ENCODE measurements at regions not wholly inside any gene's neighbourhood (a gene's known extent, or its start where the extent isn't known, plus 50 kb on each side); places are given as distances from the start of the nearest gene placed in this dataset.

- H3K4me1 ChIP-seq (ENCODE audit: insufficient read depth, low read length) = no peaks in the 10 kb centered on the region
- CTCF ChIA-PET (ENCODE audit: partially characterized antibody) = no interaction called here
- intact Hi-C loops (cut with micrococcal nuclease) = no loop called here
- DNase-seq = no peak
- H3K4me3 Mint-ChIP-seq = no peak overlapping the region
- peaks cover 0 to 6% of the 10 kb centered on the region in 2 donors for H3K27me3 Mint-ChIP-seq
- H3K27ac ChIP-seq (ENCODE audit: low read depth, low read length) = no peak overlapping the region
- no peaks in the 10 kb centered on the region for H3K4me1 Mint-ChIP-seq
- H3K9me3 Mint-ChIP-seq = peaks cover 0 to 2% (median 0%) of the 10 kb centered on the region in 8 donors
- no peaks in the 10 kb centered on the region for H3K9me3 ChIP-seq (ENCODE audit: control insufficient read depth in 1 of 2, low read length in 2 of 2)
- no peak overlapping the region for H3K4me3 ChIP-seq (ENCODE audit: low read length in 2 of 2)
- no peaks in the 10 kb centered on the region for H3K36me3 Mint-ChIP-seq
- no peak overlapping the region for H3K27ac Mint-ChIP-seq
- POLR2A ChIA-PET (ENCODE audit: partially characterized antibody) = no interaction called here
- no peaks in the 10 kb centered on the region for H3K27me3 ChIP-seq (ENCODE audit: insufficient read depth, low read length)
- H3K36me3 ChIP-seq (ENCODE audit: insufficient read depth, low read length) = no peaks in the 10 kb centered on the region
Observed at GRCh38 chr5:168064933-168065622, 226.4 kb upstream of the WWC1 start.

- Mint-ChIP-seq H3K9me3 (peaks cover 0 to 2% (median 0%) of the 10 kb centered on the region in 8 donors), H3K36me3 (no peaks in the 10 kb centered on the region), H3K27me3 (peaks cover 0 to 6% of the 10 kb centered on the region in 2 donors), H3K27ac (no peak overlapping the region), H3K4me3 (no peak overlapping the region), H3K4me1 (no peaks in the 10 kb centered on the region)
- Histone ChIP-seq H3K36me3 (ENCODE audit: insufficient read depth, low read length) (no peaks in the 10 kb centered on the region), H3K4me1 (ENCODE audit: insufficient read depth, low read length) (no peaks in the 10 kb centered on the region), H3K4me3 (ENCODE audit: low read length in 2 of 2) (no peak overlapping the region), H3K27ac (ENCODE audit: low read depth, low read length) (no peak overlapping the region), H3K27me3 (ENCODE audit: insufficient read depth, low read length) (no peaks in the 10 kb centered on the region), H3K9me3 (ENCODE audit: control insufficient read depth in 1 of 2, low read length in 2 of 2) (no peaks in the 10 kb centered on the region)
- CTCF ChIA-PET (ENCODE audit: partially characterized antibody) = no interaction called here
- POLR2A ChIA-PET (ENCODE audit: partially characterized antibody) = no interaction called here
- DNase-seq = no peak
- intact Hi-C loops (cut with micrococcal nuclease) = no loop called here
Observed at GRCh38 chr5:168066536-168067208, 224.8 kb upstream of the WWC1 start.

- Mint-ChIP-seq H3K27ac (peak overlapping the region in 1 of 7 donors; percentile 53), H3K27me3 (peaks cover 0 to 2% of the 10 kb centered on the region in 2 donors), H3K4me3 (no peak overlapping the region), H3K9me3 (no peaks in the 10 kb centered on the region), H3K4me1 (no peaks in the 10 kb centered on the region), H3K36me3 (no peaks in the 10 kb centered on the region)
- Histone ChIP-seq H3K9me3 (ENCODE audit: control insufficient read depth in 1 of 2, low read length in 2 of 2) (no peaks in the 10 kb centered on the region), H3K4me1 (ENCODE audit: insufficient read depth, low read length) (no peaks in the 10 kb centered on the region), H3K4me3 (ENCODE audit: low read length in 2 of 2) (no peak overlapping the region), H3K36me3 (ENCODE audit: insufficient read depth, low read length) (no peaks in the 10 kb centered on the region), H3K27me3 (ENCODE audit: insufficient read depth, low read length) (no peaks in the 10 kb centered on the region), H3K27ac (ENCODE audit: low read depth, low read length) (no peak overlapping the region)
- intact Hi-C loops (cut with micrococcal nuclease) = no loop called here
- POLR2A ChIA-PET (ENCODE audit: partially characterized antibody) = no interaction called here
- CTCF ChIA-PET (ENCODE audit: partially characterized antibody) = no interaction called here
- DNase-seq = no peak
Observed at GRCh38 chr5:168070761-168071160, 220.7 kb upstream of the WWC1 start.

GRCh38 chr5:168072665-168073064 lies 218.8 kb upstream of the WWC1 start:
- intact Hi-C loops (cut with micrococcal nuclease) = no loop called here
- ChIA-PET CTCF (ENCODE audit: partially characterized antibody) (no interaction called here), POLR2A (ENCODE audit: partially characterized antibody) (no interaction called here)
- Histone ChIP-seq H3K4me1 (ENCODE audit: insufficient read depth, low read length) (no peaks in the 10 kb centered on the region), H3K36me3 (ENCODE audit: insufficient read depth, low read length) (no peaks in the 10 kb centered on the region), H3K27ac (ENCODE audit: low read depth, low read length) (no peak overlapping the region), H3K4me3 (ENCODE audit: low read length in 2 of 2) (no peak overlapping the region), H3K9me3 (ENCODE audit: control insufficient read depth in 1 of 2, low read length in 2 of 2) (no peaks in the 10 kb centered on the region), H3K27me3 (ENCODE audit: insufficient read depth, low read length) (no peaks in the 10 kb centered on the region)
- Mint-ChIP-seq H3K27ac (no peak overlapping the region), H3K4me1 (no peaks in the 10 kb centered on the region), H3K4me3 (no peak overlapping the region), H3K9me3 (peaks cover 0 to 2% (median 0%) of the 10 kb centered on the region in 8 donors), H3K36me3 (no peaks in the 10 kb centered on the region), H3K27me3 (peaks cover 0 to 2% of the 10 kb centered on the region in 2 donors)
- DNase-seq = no peak

- no peak for DNase-seq
- ChIA-PET CTCF (ENCODE audit: partially characterized antibody) (no interaction called here), POLR2A (ENCODE audit: partially characterized antibody) (no interaction called here)
- Mint-ChIP-seq H3K4me1 (no peaks in the 10 kb centered on the region), H3K4me3 (no peak overlapping the region), H3K27me3 (peaks cover 0 to 2% of the 10 kb centered on the region in 2 donors), H3K9me3 (peaks cover 0 to 2% (median 0%) of the 10 kb centered on the region in 8 donors), H3K27ac (no peak overlapping the region), H3K36me3 (no peaks in the 10 kb centered on the region)
- Histone ChIP-seq H3K27ac (ENCODE audit: low read depth, low read length) (no peak overlapping the region), H3K9me3 (ENCODE audit: control insufficient read depth in 1 of 2, low read length in 2 of 2) (no peaks in the 10 kb centered on the region), H3K4me1 (ENCODE audit: insufficient read depth, low read length) (no peaks in the 10 kb centered on the region), H3K36me3 (ENCODE audit: insufficient read depth, low read length) (no peaks in the 10 kb centered on the region), H3K27me3 (ENCODE audit: insufficient read depth, low read length) (no peaks in the 10 kb centered on the region), H3K4me3 (ENCODE audit: low read length in 2 of 2) (no peak overlapping the region)
- intact Hi-C loops (cut with micrococcal nuclease) = no loop called here
Observed at GRCh38 chr5:168073311-168073710, 218.1 kb upstream of the WWC1 start.

- DNase-seq = no peak
- Mint-ChIP-seq H3K9me3 (peaks cover 0 to 4% (median 0%) of the 10 kb centered on the region in 8 donors), H3K27me3 (peaks cover 0 to 2% of the 10 kb centered on the region in 2 donors), H3K4me3 (no peak overlapping the region), H3K27ac (peak overlapping the region in 1 of 7 donors; percentile 7), H3K36me3 (no peaks in the 10 kb centered on the region), H3K4me1 (no peaks in the 10 kb centered on the region)
- no peaks in the 10 kb centered on the region for H3K9me3 ChIP-seq (ENCODE audit: control insufficient read depth in 1 of 2, low read length in 2 of 2)
- no peak overlapping the region for H3K27ac ChIP-seq (ENCODE audit: low read depth, low read length)
- no peaks in the 10 kb centered on the region for H3K4me1 ChIP-seq (ENCODE audit: insufficient read depth, low read length)
- no peak overlapping the region for H3K4me3 ChIP-seq (ENCODE audit: low read length in 2 of 2)
- H3K27me3 ChIP-seq (ENCODE audit: insufficient read depth, low read length) = no peaks in the 10 kb centered on the region
- intact Hi-C loops (cut with micrococcal nuclease) = no loop called here
- POLR2A ChIA-PET (ENCODE audit: partially characterized antibody) = no interaction called here
- H3K36me3 ChIP-seq (ENCODE audit: insufficient read depth, low read length) = no peaks in the 10 kb centered on the region
- CTCF ChIA-PET (ENCODE audit: partially characterized antibody) = no interaction called here
Observed at GRCh38 chr5:168073991-168074800, 217.2 kb upstream of the WWC1 start.

GRCh38 chr5:168075387-168075786 lies 216.1 kb upstream of the WWC1 start:
- peaks cover 0 to 10% (median 0%) of the 10 kb centered on the region in 8 donors for H3K9me3 Mint-ChIP-seq
- POLR2A ChIA-PET (ENCODE audit: partially characterized antibody) = no interaction called here
- intact Hi-C loops (cut with micrococcal nuclease) = no loop called here

More at GRCh38 chr5:168075387-168075786, 216.1 kb upstream of the WWC1 start:
- Mint-ChIP-seq H3K27ac (no peak overlapping the region), H3K4me3 (no peak overlapping the region), H3K27me3 (peaks cover 0 to 2% of the 10 kb centered on the region in 2 donors), H3K36me3 (no peaks in the 10 kb centered on the region), H3K4me1 (no peaks in the 10 kb centered on the region)
- CTCF ChIA-PET (ENCODE audit: partially characterized antibody) = no interaction called here
- Histone ChIP-seq H3K9me3 (ENCODE audit: control insufficient read depth in 1 of 2, low read length in 2 of 2) (no peaks in the 10 kb centered on the region), H3K4me1 (ENCODE audit: insufficient read depth, low read length) (no peaks in the 10 kb centered on the region), H3K27me3 (ENCODE audit: insufficient read depth, low read length) (no peaks in the 10 kb centered on the region), H3K4me3 (ENCODE audit: low read length in 2 of 2) (no peak overlapping the region), H3K36me3 (ENCODE audit: insufficient read depth, low read length) (no peaks in the 10 kb centered on the region), H3K27ac (ENCODE audit: low read depth, low read length) (no peak overlapping the region)
- DNase-seq = no peak

Data from CD4-positive, alpha-beta memory T cell (primary cell).